ENCODE measurements at regions not wholly inside any gene's neighbourhood (a gene's known extent, or its start where the extent isn't known, plus 50 kb on each side); places are given as distances from the start of the nearest gene placed in this dataset.

DNA sequence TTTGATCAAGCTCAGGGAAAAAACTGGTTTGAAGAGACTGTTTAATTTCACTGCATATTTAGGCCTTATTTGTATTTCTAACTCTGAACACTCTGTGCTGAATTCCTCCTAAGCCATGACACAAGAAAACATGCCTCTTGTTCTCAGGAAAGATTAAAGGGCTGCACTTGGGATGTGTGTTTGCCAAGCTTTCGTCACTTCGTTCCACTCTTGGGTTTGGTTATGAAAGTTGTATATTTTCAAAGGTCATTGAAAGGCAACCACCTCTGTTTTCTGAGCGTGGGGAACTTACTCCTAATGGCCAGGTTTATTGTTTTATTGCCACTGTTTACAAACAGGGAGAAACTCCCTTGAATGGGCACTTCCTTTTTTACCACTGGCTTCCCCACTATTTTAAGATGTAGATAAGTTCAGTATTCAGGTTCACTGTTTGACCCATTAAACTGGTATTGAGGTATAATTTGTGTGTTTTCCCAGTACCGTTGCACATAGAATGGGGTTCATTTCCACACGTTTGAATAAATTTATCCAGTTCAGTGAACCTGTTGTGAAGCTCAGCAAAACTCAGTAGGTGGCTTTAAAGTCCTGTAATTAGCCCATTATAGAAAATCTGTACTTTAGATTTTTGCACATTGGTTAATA lies 65.3 kb downstream of the NKX2-1 start:
- H3K27ac ChIP-seq (ENCODE audit: low read length): no peak overlapping the region
- peaks cover 10% of the 10 kb centered on the region for H3K27me3 ChIP-seq (ENCODE audit: insufficient read depth, low read length, poor library complexity)
- H4K20me1 ChIP-seq (ENCODE audit: insufficient read depth, low read length): no peaks in the 10 kb centered on the region
- no peak overlapping the region for H3K4me2 ChIP-seq (ENCODE audit: insufficient read depth, low read length)
- TF ChIP-seq EZH2 (IDR thresholded peaks at IDR 0.05; ENCODE audit: borderline replicate concordance, low read depth, low read length, severe bottlenecking): no peak
- no peak for TF ChIP-seq CTCF (IDR thresholded peaks at IDR 0.05; ENCODE audit: borderline replicate concordance, extremely low read depth, low read length, poor library complexity, severe bottlenecking)
- no peak overlapping the region for H3K9ac ChIP-seq (ENCODE audit: low read depth, low read length)
- DNase-seq (no peak), ATAC-seq (ENCODE audit: insufficient read depth, low read depth) (no peak)
- no peaks in the 10 kb centered on the region for H3K4me1 ChIP-seq (ENCODE audit: insufficient read depth, low read length)
- H3K36me3 ChIP-seq (ENCODE audit: insufficient read depth, low read length): no peaks in the 10 kb centered on the region
- H2AFZ ChIP-seq (ENCODE audit: low read depth, low read length): no peak overlapping the region
- H3K9me3 ChIP-seq (ENCODE audit: insufficient read depth, low read length, severe bottlenecking): no peaks in the 10 kb centered on the region
- H3K4me3 ChIP-seq (ENCODE audit: low read depth in 1 of 2, low read length in 2 of 2): no peak overlapping the region
- no peaks in the 10 kb centered on the region for H3K79me2 ChIP-seq (ENCODE audit: insufficient read depth, low read length)

DNA sequence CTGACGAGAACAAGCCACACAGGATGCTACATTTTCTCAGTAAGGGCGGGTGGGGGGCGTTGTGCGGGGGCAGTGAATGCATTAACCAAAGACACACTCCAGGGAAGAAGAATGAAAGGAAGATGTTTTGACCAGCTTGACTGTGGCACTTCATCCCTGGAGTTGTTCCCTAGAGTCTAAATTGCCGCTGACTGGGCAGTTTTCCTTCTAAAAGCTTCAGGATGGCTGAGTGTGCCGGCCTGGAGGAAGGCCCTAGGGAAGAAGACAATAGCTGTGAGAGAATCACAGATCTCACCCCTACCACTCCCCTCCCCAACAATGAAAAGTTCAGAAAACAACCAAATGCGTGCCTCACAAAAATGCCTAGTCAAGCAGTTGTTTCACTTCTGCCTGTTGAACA lies 67.2 kb downstream of the NKX2-1 start:
- Histone ChIP-seq H3K27ac (ENCODE audit: low read length) (no peak overlapping the region), H3K27me3 (ENCODE audit: insufficient read depth, low read length, poor library complexity) (peaks cover 8% of the 10 kb centered on the region), H3K9ac (ENCODE audit: low read depth, low read length) (no peak overlapping the region), H2AFZ (ENCODE audit: low read depth, low read length) (no peak overlapping the region), H4K20me1 (ENCODE audit: insufficient read depth, low read length) (no peaks in the 10 kb centered on the region), H3K79me2 (ENCODE audit: insufficient read depth, low read length) (no peaks in the 10 kb centered on the region), H3K4me3 (ENCODE audit: low read depth in 1 of 2, low read length in 2 of 2) (no peak overlapping the region), H3K4me2 (ENCODE audit: insufficient read depth, low read length) (no peak overlapping the region), H3K9me3 (ENCODE audit: insufficient read depth, low read length, severe bottlenecking) (no peaks in the 10 kb centered on the region), H3K4me1 (ENCODE audit: insufficient read depth, low read length) (no peaks in the 10 kb centered on the region), H3K36me3 (ENCODE audit: insufficient read depth, low read length) (no peaks in the 10 kb centered on the region)
- TF ChIP-seq EZH2 (IDR thresholded peaks at IDR 0.05; ENCODE audit: borderline replicate concordance, low read depth, low read length, severe bottlenecking) (no peak), CTCF (IDR thresholded peaks at IDR 0.05; ENCODE audit: borderline replicate concordance, extremely low read depth, low read length, poor library complexity, severe bottlenecking) (no peak)
- no peak for ATAC-seq (ENCODE audit: insufficient read depth, low read depth)
- DNase-seq: no peak

- H3K27ac ChIP-seq (ENCODE audit: low read length): no peak overlapping the region
- no peak overlapping the region for H2AFZ ChIP-seq (ENCODE audit: low read depth, low read length)
- H3K9ac ChIP-seq (ENCODE audit: low read depth, low read length): no peak overlapping the region
- peaks cover 7% of the 10 kb centered on the region for H3K27me3 ChIP-seq (ENCODE audit: insufficient read depth, low read length, poor library complexity)
- ATAC-seq (ENCODE audit: insufficient read depth, low read depth) (no peak), DNase-seq (no peak)
- no peaks in the 10 kb centered on the region for H3K4me1 ChIP-seq (ENCODE audit: insufficient read depth, low read length)
- no peak overlapping the region for H3K4me2 ChIP-seq (ENCODE audit: insufficient read depth, low read length)
- H3K9me3 ChIP-seq (ENCODE audit: insufficient read depth, low read length, severe bottlenecking): no peaks in the 10 kb centered on the region
- H3K36me3 ChIP-seq (ENCODE audit: insufficient read depth, low read length): no peaks in the 10 kb centered on the region
- TF ChIP-seq CTCF (IDR thresholded peaks at IDR 0.05; ENCODE audit: borderline replicate concordance, extremely low read depth, low read length, poor library complexity, severe bottlenecking): no peak
- TF ChIP-seq EZH2 (IDR thresholded peaks at IDR 0.05; ENCODE audit: borderline replicate concordance, low read depth, low read length, severe bottlenecking): no peak
- H3K79me2 ChIP-seq (ENCODE audit: insufficient read depth, low read length): no peaks in the 10 kb centered on the region
- H4K20me1 ChIP-seq (ENCODE audit: insufficient read depth, low read length): no peaks in the 10 kb centered on the region
- H3K4me3 ChIP-seq (ENCODE audit: low read depth in 1 of 2, low read length in 2 of 2): no peak overlapping the region
Measured at GRCh38 chr14:36451310-36452065, 68.5 kb downstream of the NKX2-1 start.

Data from DND-41 (cell line).